Transverse colon (tissue), 4 donors: ENCODE measurements at regions not wholly inside any gene's neighbourhood (a gene's known extent, or its start where the extent isn't known, plus 50 kb on each side); places are given as distances from the start of the nearest gene placed in this dataset.

Source experiments
- DNase-seq: peaks from one replicate; pipeline ENCODE4 v3.0.0-alpha.2; 2019
- H3K27ac ChIP-seq, 4 donors: fragments of 200-600 bp; sonication (generic); 2 replicates each; pipeline ENCODE4 v1.5.1; 2016 to 2018; ENCODE audit warnings: inconsistent platforms in 4 of 4
- H3K27me3 ChIP-seq: fragments of 200-600 bp; sonication (generic); 2 replicates; pipeline ENCODE4 v1.5.1; 2017; ENCODE audit warnings: inconsistent platforms
- H3K36me3 ChIP-seq, 4 donors: fragments of 200-600 bp; sonication (generic); 2 replicates each; pipeline ENCODE4 v1.5.1; 2017 to 2019; ENCODE audit warnings: inconsistent platforms in 4 of 4
- H3K4me1 ChIP-seq, 4 donors: fragments of 200-600 bp; sonication (generic); 2 replicates each; pipeline ENCODE4 v1.5.1; 2017 to 2020; ENCODE audit warnings: inconsistent platforms in 4 of 4
- H3K4me3 ChIP-seq, 4 donors: fragments of 200-600 bp; sonication (generic); 1 replicate in 1 of 4; 2 replicates in 3 of 4; pipeline versions ENCODE4 v1.5.1 to v1.6.1; 2017 to 2019; ENCODE audit warnings: inconsistent platforms in 4 of 4
- H3K9me3 ChIP-seq, 2 donors: fragments of 200-600 bp; sonication (generic); 2 replicates each; pipeline ENCODE4 v1.5.1; 2017 to 2019; ENCODE audit warnings: inconsistent platforms in 2 of 2
- EP300 ChIP-seq: sonication (generic); formaldehyde crosslinking; IDR thresholded peaks from one replicate; pipeline ENCODE4 v1.6.1; 2017; ENCODE audit warnings: antibody characterized with exemption, low read depth
- POLR2A ChIP-seq: fragments of 450-650 bp; IDR thresholded peaks from one replicate; pipeline ENCODE4 v1.6.1; 2016; ENCODE audit warnings: antibody characterized with exemption, mild to moderate bottlenecking, moderate library complexity
- POLR2AphosphoS5 ChIP-seq, 3 donors: sonication (generic); formaldehyde crosslinking; IDR thresholded peaks; one replicate each; pipeline ENCODE4 v1.6.1; 2016; ENCODE audit warnings: antibody characterized with exemption in 3 of 3
- WGBS, 2 donors: methylation state at CpG; one replicate each; pipeline ENCODE4 v1.1.5; 2018; ENCODE audit warnings: low coverage in 1 of 2; 5-methylcytosine and 5-hydroxymethylcytosine counted together
- in situ Hi-C, 4 donors: fragments of 200-750 bp; cut with MboI; loops; one replicate each; pipeline versions ENCODE4 v1.15.0 to v1.15.1; 2017; ENCODE audit warnings: low sequenced_read_pairs in 3 of 4, low pct_ligation_motif_present in 1 of 4, low pct_unique_long_range_greater_than_20kb in 1 of 4
- intact Hi-C: fragments of 100-400 bp; cut with DNase I; formaldehyde crosslinking; loops from one replicate; pipeline ENCODE4 v1.15.1; 2023; ENCODE audit warnings: low total_unique reads
- TF ChIP-seq, protein P1 (sequence below), 5 experiments: fragments of 200-600 bp in 3 of 5; fragments of 450-650 bp in 2 of 5; sonication (generic) in 3 of 5; IDR thresholded peaks; 1 replicate in 2 of 5; 2 replicates in 3 of 5; pipeline ENCODE4 v1.5.1; 2016 to 2017; ENCODE audit warnings: antibody characterized with exemption in 5 of 5, inconsistent platforms in 3 of 5, mild to moderate bottlenecking in 2 of 5, moderate library complexity in 1 of 5

DNA sequence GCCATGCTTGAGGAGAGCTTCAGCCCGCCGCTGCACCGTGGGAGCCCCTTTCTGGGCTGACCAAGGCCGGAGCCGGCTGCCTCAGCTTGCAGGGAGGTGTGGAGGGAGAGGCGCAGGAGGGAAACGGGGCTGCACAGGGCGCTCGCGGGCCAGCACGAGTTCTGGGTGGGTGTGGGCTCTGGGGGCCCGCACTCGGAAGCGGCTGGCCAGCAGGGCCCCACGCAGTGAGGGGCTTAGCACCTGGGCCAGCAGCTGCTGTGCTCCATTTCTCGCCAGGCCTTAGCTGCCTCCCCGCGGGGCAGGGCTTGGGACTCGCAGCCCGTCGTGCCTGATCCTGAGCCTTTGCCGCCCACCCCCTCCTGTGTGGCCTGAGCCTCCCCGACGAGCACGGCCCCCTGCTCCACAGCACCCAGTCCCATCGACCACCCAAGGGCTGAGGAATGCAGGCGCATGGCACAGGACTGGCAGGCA, 1554.0 kb downstream of the KCNT2 start:
- WGBS, 2 donors: 88% methylated on average over 25 of the region's 27 CpGs; no CpG with 5 or more reads in 1 of the 2 donors
- H3K27ac ChIP-seq: no peak overlapping the region
- intact Hi-C loops: no loop called here

DNA sequence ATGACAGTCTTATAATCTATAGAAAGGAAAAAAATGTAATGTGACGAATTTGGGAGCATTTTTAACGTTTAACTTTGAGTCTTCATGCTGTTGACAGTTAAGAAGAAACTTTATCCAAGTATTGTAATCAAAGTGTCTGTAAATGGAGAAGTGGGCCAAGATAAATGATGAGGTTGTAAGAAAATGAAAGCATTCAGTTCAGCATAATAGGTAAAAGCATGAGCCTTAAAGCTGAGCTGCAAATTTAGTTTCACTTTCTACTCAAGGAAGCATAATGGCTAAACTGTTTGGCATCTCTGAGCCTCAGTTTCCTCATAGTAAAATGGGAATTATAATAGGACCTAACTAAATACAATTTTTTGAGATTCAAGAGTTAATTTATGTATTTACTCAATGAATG, 1554.8 kb downstream of the KCNT2 start:
- intact Hi-C loops: no loop called here
- in situ Hi-C loops: no loop called here
- Histone ChIP-seq H3K9me3 (no peaks in the 10 kb centered on the region), H3K36me3 (no peaks in the 10 kb centered on the region), H3K27ac (no peak overlapping the region), H3K27me3 (no peaks in the 10 kb centered on the region), H3K4me3 (no peak overlapping the region), H3K4me1 (no peaks in the 10 kb centered on the region)
- DNase-seq: no peak
- TF ChIP-seq EP300: no peak
- TF ChIP-seq, protein P1, sequence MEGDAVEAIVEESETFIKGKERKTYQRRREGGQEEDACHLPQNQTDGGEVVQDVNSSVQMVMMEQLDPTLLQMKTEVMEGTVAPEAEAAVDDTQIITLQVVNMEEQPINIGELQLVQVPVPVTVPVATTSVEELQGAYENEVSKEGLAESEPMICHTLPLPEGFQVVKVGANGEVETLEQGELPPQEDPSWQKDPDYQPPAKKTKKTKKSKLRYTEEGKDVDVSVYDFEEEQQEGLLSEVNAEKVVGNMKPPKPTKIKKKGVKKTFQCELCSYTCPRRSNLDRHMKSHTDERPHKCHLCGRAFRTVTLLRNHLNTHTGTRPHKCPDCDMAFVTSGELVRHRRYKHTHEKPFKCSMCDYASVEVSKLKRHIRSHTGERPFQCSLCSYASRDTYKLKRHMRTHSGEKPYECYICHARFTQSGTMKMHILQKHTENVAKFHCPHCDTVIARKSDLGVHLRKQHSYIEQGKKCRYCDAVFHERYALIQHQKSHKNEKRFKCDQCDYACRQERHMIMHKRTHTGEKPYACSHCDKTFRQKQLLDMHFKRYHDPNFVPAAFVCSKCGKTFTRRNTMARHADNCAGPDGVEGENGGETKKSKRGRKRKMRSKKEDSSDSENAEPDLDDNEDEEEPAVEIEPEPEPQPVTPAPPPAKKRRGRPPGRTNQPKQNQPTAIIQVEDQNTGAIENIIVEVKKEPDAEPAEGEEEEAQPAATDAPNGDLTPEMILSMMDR (IDR thresholded peaks at IDR 0.05): no peak
- WGBS, 2 donors: 31 to 32% methylated on average over 2 of the region's 2 CpGs

More for the DNA sequence above, 1554.0 kb downstream of the KCNT2 start:
- no peaks in the 10 kb centered on the region for H3K4me1 ChIP-seq
- in situ Hi-C loops: no loop called here
- no peaks in the 10 kb centered on the region for H3K27me3 ChIP-seq
- no peaks in the 10 kb centered on the region for H3K9me3 ChIP-seq
- H3K4me3 ChIP-seq: no peak overlapping the region
- DNase-seq: no peak
- H3K36me3 ChIP-seq: no peaks in the 10 kb centered on the region
- TF ChIP-seq EP300 (no peak), POLR2A (no peak), POLR2AphosphoS5 (IDR thresholded peaks at IDR 0.05) (no peak)
- TF ChIP-seq, protein P1 (IDR thresholded peaks at IDR 0.05): no peak

DNA sequence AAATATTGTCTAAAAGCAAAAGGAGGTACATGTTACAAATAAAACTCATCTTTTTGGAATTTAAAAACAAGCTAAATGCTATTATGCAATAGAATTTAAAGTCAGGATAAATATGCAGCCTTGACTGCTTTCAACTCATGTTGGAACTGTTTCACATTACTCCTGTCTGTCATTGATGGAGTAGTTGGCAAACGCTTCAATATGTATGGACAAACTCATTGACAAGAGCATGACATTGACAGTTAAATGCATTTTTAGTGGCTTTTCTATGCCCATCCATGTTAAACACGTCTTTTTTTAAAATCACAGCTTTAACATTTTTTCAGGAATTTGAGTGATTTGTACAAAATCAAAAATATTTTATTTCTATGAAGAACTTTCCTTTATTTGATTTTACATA, 1560.5 kb downstream of the KCNT2 start:
- in situ Hi-C loops (no loop called here), intact Hi-C loops (no loop called here)
- H3K36me3 ChIP-seq: no peaks in the 10 kb centered on the region
- no peaks in the 10 kb centered on the region for H3K9me3 ChIP-seq
- H3K27me3 ChIP-seq: no peaks in the 10 kb centered on the region
- DNase-seq: no peak
- 69 to 78% methylated on average over 2 of the region's 2 CpGs for WGBS, 2 donors
- no peaks in the 10 kb centered on the region for H3K4me1 ChIP-seq
- no peak overlapping the region for H3K4me3 ChIP-seq
- TF ChIP-seq EP300 (no peak), POLR2A (no peak), POLR2AphosphoS5 (IDR thresholded peaks at IDR 0.05) (no peak)
- H3K27ac ChIP-seq: no peak overlapping the region

DNA sequence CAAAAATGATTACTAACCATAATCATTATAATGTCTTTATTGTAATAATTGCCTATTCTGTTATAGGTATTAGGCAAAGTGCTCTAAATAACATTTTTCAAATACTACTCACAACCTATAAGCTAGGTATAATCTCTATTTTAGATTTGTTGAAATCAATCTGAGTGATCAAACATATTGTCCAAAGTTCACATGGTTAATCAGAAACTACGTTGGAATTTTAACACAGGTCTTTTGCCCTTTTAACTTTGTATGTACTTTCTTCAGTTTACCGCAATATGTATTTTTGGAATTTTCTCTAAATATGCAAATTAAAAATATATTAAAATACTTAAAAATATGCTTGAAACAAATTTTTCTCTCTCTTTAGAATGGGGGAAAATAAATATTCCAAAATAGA, 1563.2 kb downstream of the KCNT2 start:
- Histone ChIP-seq H3K4me1 (no peaks in the 10 kb centered on the region), H3K27me3 (no peaks in the 10 kb centered on the region), H3K36me3 (no peaks in the 10 kb centered on the region), H3K4me3 (no peak overlapping the region), H3K27ac (no peak overlapping the region), H3K9me3 (no peaks in the 10 kb centered on the region)
- intact Hi-C loops (no loop called here), in situ Hi-C loops (no loop called here)
- no peak for DNase-seq
- WGBS, 2 donors: 69 to 77% methylated on average over 2 of the region's 2 CpGs
- TF ChIP-seq, protein P1 (IDR thresholded peaks at IDR 0.05): no peak
- TF ChIP-seq POLR2A: no peak
- TF ChIP-seq EP300: no peak
- TF ChIP-seq POLR2AphosphoS5 (IDR thresholded peaks at IDR 0.05): no peak

DNA sequence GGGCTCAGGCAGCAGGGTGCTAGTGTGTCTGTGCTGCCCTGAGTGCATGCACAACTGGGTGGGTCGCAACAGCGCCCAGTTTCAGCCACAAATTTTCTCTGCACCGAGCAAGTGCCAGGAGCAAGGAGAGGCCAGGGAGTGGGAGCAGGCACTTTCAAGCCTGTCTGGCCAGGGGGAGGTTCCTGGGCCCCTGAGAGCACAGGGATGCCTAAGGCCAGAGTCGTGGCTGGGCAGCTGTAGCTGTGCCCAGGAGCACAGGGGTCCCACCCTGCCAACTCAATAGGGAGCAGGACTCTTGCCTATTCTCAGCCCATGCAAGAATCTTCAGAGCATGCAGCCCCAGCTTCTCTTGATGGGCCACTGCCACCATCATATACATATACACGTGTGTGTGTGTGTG, 1577.4 kb downstream of the KCNT2 start:
- H3K27me3 ChIP-seq: no peaks in the 10 kb centered on the region
- TF ChIP-seq POLR2AphosphoS5 (IDR thresholded peaks at IDR 0.05) (no peak), EP300 (no peak), POLR2A (no peak)
- TF ChIP-seq, protein P1 (IDR thresholded peaks at IDR 0.05): no peak
- H3K9me3 ChIP-seq: no peaks in the 10 kb centered on the region
- intact Hi-C loops (no loop called here), in situ Hi-C loops (no loop called here)
- H3K4me1 ChIP-seq: no peaks in the 10 kb centered on the region
- no peak overlapping the region for H3K27ac ChIP-seq
- H3K4me3 ChIP-seq: no peak overlapping the region
- no peak for DNase-seq
- 72% methylated on average over 5 of the region's 5 CpGs; no CpG with 5 or more reads in 1 of the 2 donors for WGBS, 2 donors
- H3K36me3 ChIP-seq: no peaks in the 10 kb centered on the region
